ENCODE measurements at regions not wholly inside any gene's neighbourhood (a gene's known extent, or its start where the extent isn't known, plus 50 kb on each side); places are given as distances from the start of the nearest gene placed in this dataset.

- TF ChIP-seq CTCF (IDR thresholded peaks at IDR 0.05) = no peak
- TF ChIP-seq EZH2 (IDR thresholded peaks at IDR 0.05; ENCODE audit: borderline replicate concordance, insufficient read depth, low read depth, low read length, poor library complexity, severe bottlenecking) = no peak
Measured at GRCh38 chr2:203636588-203637470, 69.6 kb upstream of the CD28 start.
